ENCODE measurements at regions not wholly inside any gene's neighbourhood (a gene's known extent, or its start where the extent isn't known, plus 50 kb on each side); places are given as distances from the start of the nearest gene placed in this dataset.

DNA sequence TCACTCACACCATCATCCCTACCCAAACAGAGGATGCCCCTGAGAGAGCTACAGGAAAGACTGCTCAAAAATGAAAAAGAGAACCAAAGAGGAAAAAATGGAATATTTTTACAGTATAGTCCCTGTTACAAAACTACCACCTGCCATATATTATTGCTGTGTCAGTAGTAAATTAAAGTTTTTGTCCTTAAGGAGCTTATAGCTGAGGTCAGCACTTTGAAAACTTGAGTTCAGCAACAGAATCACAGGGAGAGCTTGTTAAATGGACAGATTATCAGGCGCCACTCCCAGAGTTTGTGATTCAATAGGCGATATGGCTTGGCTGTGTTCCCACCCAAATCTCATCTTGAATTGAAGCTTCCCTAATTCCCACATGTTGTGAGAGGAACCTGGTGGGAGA, 71.9 kb upstream of the FAM9A start:
- Histone ChIP-seq H3K4me3 (no peak overlapping the region), H3K27ac (no peak overlapping the region)
- TF ChIP-seq, protein P1, sequence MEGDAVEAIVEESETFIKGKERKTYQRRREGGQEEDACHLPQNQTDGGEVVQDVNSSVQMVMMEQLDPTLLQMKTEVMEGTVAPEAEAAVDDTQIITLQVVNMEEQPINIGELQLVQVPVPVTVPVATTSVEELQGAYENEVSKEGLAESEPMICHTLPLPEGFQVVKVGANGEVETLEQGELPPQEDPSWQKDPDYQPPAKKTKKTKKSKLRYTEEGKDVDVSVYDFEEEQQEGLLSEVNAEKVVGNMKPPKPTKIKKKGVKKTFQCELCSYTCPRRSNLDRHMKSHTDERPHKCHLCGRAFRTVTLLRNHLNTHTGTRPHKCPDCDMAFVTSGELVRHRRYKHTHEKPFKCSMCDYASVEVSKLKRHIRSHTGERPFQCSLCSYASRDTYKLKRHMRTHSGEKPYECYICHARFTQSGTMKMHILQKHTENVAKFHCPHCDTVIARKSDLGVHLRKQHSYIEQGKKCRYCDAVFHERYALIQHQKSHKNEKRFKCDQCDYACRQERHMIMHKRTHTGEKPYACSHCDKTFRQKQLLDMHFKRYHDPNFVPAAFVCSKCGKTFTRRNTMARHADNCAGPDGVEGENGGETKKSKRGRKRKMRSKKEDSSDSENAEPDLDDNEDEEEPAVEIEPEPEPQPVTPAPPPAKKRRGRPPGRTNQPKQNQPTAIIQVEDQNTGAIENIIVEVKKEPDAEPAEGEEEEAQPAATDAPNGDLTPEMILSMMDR (IDR thresholded peaks at IDR 0.05), result no peak
- no peak for DNase-seq (ENCODE audit: low spot score)

GRCh38 chrX:8870411-8870810, 69.2 kb upstream of the FAM9A start:
- no peak overlapping the region for H3K27ac ChIP-seq
- no peak for DNase-seq (ENCODE audit: low spot score)

DNA sequence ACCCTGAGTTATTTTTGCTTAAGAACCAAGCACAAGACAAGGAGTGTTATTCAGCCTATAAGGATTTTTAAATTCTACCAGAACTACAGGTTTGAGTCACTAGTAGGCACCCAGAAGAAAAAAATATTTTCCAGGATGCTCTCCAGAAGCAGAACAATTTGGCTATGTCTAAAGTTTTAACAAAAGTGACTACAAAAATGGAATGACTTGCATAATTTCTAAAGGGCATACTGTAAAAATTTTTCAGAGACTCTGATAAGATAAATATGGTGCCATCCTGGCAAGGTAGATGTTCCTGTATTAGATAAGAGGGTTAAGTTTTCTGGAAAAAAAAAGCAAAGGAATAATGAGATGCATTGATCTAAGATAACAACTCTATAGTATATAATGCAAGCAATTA, 68.6 kb upstream of the FAM9A start:
- no peak for DNase-seq (ENCODE audit: low spot score)
- Histone ChIP-seq H3K4me3 (no peak overlapping the region), H3K27ac (no peak overlapping the region)
- TF ChIP-seq, protein P1 (IDR thresholded peaks at IDR 0.05), result no peak

More at GRCh38 chrX:8870411-8870810, 69.2 kb upstream of the FAM9A start:
- H3K4me3 ChIP-seq, result no peak overlapping the region
- TF ChIP-seq, protein P1 (IDR thresholded peaks at IDR 0.05), result no peak

DNA sequence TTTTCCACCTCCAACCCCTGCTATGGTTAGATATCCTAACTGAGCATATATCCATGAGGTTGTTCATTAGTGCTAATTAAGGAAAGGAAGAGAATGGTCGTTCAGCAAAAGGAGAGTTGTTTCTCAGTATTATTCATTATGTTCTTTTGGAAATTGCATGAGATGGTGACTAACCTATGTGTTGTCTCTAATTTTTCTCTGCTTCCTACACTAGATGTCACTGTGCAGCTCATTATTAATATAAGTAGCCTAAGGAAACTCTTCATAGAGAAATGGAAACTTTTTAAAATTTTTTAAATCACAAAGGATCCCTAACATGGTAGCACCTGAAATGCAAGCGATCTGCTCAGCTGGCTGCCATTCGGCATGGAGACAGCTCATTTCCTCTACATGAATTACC, 67.7 kb upstream of the FAM9A start:
- H3K27ac ChIP-seq, result no peak overlapping the region
- no peak for DNase-seq (ENCODE audit: low spot score)
- TF ChIP-seq, protein P1 (IDR thresholded peaks at IDR 0.05), result no peak
- H3K4me3 ChIP-seq, result no peak overlapping the region

DNA sequence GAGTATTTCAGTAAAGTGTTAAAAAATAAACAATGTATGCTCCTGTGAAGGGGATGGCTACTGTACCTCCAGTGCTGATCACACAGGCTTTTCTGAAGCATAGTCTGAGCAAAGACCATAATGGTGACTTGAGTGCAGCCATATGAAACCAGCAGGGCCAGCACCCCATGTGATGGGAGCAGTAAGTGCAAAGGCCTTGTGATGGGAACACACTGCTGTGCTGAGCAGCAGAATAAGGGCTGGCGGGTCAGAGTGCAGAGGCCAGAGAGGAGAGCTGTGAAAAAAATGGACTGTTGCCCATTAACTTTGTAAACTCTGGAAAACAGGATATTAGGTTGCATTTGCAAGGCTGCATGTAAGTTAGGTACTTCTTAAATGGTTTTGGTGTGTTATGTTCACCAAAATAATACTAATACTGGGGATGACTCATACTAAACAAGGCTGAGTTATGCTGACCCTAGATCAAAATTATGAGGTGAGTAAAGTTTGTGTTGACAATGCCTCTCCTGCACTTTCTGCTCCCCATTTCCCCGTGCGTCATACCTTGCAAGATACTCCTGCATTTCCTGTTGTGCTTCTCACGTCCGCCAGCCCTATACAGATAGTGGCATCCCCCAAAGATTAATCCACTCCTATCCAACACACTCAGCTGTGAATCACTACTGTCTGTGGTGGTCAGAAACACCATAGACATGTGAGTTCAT, 67.0 kb upstream of the FAM9A start:
- DNase-seq (ENCODE audit: low spot score), result no peak
- TF ChIP-seq, protein P1 (IDR thresholded peaks at IDR 0.05), result no peak
- H3K4me3 ChIP-seq, result no peak overlapping the region
- H3K27ac ChIP-seq, result no peak overlapping the region

GRCh38 chrX:8867406-8867805, 66.2 kb upstream of the FAM9A start:
- Histone ChIP-seq H3K27ac (no peak overlapping the region), H3K4me3 (no peak overlapping the region)
- no peak for DNase-seq (ENCODE audit: low spot score)
- TF ChIP-seq, protein P1 (IDR thresholded peaks at IDR 0.05), result no peak

DNA sequence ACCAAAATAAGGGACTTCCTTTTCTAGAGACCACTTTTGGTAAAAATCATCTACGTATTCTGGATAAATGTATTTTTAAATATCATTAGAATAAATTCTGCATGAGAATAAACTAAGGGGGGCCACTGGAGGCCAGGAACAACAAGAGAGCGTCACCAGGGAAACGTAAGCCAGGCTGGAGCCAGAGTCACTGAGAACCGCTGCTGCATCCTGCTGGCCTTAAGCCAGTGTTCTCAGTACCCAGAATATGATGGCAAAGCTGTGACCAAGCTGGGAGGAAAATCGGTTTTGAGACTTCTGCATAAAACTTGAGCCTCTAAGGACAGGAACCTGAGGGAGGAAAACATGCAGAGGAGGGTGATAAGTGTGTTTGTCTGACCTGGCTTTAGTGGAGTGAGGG, 63.0 kb upstream of the FAM9A start:
- H3K27ac ChIP-seq, result no peak overlapping the region
- DNase-seq (ENCODE audit: low spot score), result no peak
- H3K4me3 ChIP-seq, result no peak overlapping the region
- TF ChIP-seq, protein P1 (IDR thresholded peaks at IDR 0.05), result no peak
